Lower leg skin (tissue), 3 donors: ENCODE measurements at regions not wholly inside any gene's neighbourhood (a gene's known extent, or its start where the extent isn't known, plus 50 kb on each side); places are given as distances from the start of the nearest gene placed in this dataset.

ENCODE experiments used
- POLR2A ChIP-seq, 2 donors: fragments of 450-650 bp; IDR thresholded peaks; one replicate each; pipeline ENCODE4 v1.6.1; 2016 to 2017; ENCODE audit warnings: antibody characterized with exemption in 2 of 2, mild to moderate bottlenecking in 1 of 2, moderate library complexity in 1 of 2
- TF ChIP-seq, protein P1 (sequence below), 3 donors: fragments of 450-650 bp; IDR thresholded peaks; one replicate each; pipeline ENCODE4 v1.5.1; 2016; ENCODE audit warnings: antibody characterized with exemption in 3 of 3, mild to moderate bottlenecking in 3 of 3, moderate library complexity in 2 of 3

DNA sequence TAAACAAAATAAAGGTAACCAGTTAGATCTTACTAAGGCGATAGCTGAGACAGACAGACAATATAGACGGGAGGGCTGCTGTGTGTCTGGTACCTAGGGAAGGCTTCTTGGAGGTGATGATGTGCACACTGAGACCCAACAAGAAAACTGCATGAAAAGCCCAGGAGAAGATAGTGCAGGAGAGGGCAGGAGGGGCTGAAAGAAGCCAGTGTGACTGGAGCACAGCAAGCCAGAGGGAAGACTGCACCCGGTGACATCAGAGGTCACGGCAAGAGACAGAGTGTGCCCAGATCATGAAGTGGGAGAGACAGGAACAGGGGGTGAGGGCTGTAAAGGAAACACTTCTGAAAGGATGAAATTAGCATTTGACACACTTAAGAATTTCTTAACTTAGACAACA lies 266.3 kb downstream of the BRD1 start:
- TF ChIP-seq, protein P1, sequence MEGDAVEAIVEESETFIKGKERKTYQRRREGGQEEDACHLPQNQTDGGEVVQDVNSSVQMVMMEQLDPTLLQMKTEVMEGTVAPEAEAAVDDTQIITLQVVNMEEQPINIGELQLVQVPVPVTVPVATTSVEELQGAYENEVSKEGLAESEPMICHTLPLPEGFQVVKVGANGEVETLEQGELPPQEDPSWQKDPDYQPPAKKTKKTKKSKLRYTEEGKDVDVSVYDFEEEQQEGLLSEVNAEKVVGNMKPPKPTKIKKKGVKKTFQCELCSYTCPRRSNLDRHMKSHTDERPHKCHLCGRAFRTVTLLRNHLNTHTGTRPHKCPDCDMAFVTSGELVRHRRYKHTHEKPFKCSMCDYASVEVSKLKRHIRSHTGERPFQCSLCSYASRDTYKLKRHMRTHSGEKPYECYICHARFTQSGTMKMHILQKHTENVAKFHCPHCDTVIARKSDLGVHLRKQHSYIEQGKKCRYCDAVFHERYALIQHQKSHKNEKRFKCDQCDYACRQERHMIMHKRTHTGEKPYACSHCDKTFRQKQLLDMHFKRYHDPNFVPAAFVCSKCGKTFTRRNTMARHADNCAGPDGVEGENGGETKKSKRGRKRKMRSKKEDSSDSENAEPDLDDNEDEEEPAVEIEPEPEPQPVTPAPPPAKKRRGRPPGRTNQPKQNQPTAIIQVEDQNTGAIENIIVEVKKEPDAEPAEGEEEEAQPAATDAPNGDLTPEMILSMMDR (IDR thresholded peaks at IDR 0.05): no peak
- no peak for TF ChIP-seq POLR2A (IDR thresholded peaks at IDR 0.05)
